ENCODE measurements at regions not wholly inside any gene's neighbourhood (a gene's known extent, or its start where the extent isn't known, plus 50 kb on each side); places are given as distances from the start of the nearest gene placed in this dataset.

- H3K36me3 ChIP-seq (ENCODE audit: low read depth, low read length) = no peaks in the 10 kb centered on the region
- TF ChIP-seq EZH2phosphoT487 (IDR thresholded peaks at IDR 0.05; ENCODE audit: borderline replicate concordance, low read length) = no peak
- TF ChIP-seq EZH2 (IDR thresholded peaks at IDR 0.05; ENCODE audit: low read length, unreplicated experiment) = no peak
- TF ChIP-seq CTCF (conservative IDR thresholded peaks at IDR 0.05; ENCODE audit: low read depth, low read length) = no peak
- H3K27ac ChIP-seq (ENCODE audit: low read length) = no peak overlapping the region
- H4K20me1 ChIP-seq (ENCODE audit: low read length) = no peaks in the 10 kb centered on the region
- DNase-seq = no peak
- peaks cover 36% of the 10 kb centered on the region for H3K4me1 ChIP-seq (ENCODE audit: insufficient read depth, low read length)
- H3K27me3 ChIP-seq (ENCODE audit: low read length) = no peaks in the 10 kb centered on the region
- H3K9me2 ChIP-seq (replicated peaks; ENCODE audit: low read length) = no peaks in the 10 kb centered on the region
- BruUV-seq (replicated peaks) = no TSS peak
- ChIA-PET POLR2A (ENCODE audit: unreplicated experiment) (no interaction called here), CTCF (no interaction called here)
- no peaks in the 10 kb centered on the region for H3K9me3 ChIP-seq (ENCODE audit: low read length)
- no peak for ATAC-seq
- H3F3A ChIP-seq (ENCODE audit: low read length, unreplicated experiment) = no peaks in the 10 kb centered on the region
- no peak overlapping the region for H3K4me2 ChIP-seq (ENCODE audit: low read length)
- no peak overlapping the region for H3K4me3 ChIP-seq (ENCODE audit: low read length)
- H3K79me2 ChIP-seq (ENCODE audit: low read length) = no peaks in the 10 kb centered on the region
- intact Hi-C loops (cut with micrococcal nuclease) = no loop called here
- H3K9ac ChIP-seq (ENCODE audit: low read length) = no peak overlapping the region
- H2AFZ ChIP-seq (ENCODE audit: low read length) = no peak overlapping the region
Measured at GRCh38 chr6:74250161-74250818, 554.3 kb downstream of the CD109 start.

GRCh38 chr6:74249658-74250057 is 553.7 kb downstream of the CD109 start:
- Histone ChIP-seq H3K9me3 (ENCODE audit: low read length) (no peaks in the 10 kb centered on the region), H3K27ac (ENCODE audit: low read length) (no peak overlapping the region), H3K79me2 (ENCODE audit: low read length) (no peaks in the 10 kb centered on the region), H4K20me1 (ENCODE audit: low read length) (no peaks in the 10 kb centered on the region), H3K4me3 (ENCODE audit: low read length) (no peak overlapping the region), H3K9me2 (replicated peaks; ENCODE audit: low read length) (no peaks in the 10 kb centered on the region), H3K9ac (ENCODE audit: low read length) (no peak overlapping the region), H3K4me1 (ENCODE audit: insufficient read depth, low read length) (peaks cover 36% of the 10 kb centered on the region), H3F3A (ENCODE audit: low read length, unreplicated experiment) (no peaks in the 10 kb centered on the region), H3K27me3 (ENCODE audit: low read length) (no peaks in the 10 kb centered on the region), H3K4me2 (ENCODE audit: low read length) (no peak overlapping the region), H3K36me3 (ENCODE audit: low read depth, low read length) (no peaks in the 10 kb centered on the region), H2AFZ (ENCODE audit: low read length) (no peak overlapping the region)
- ChIA-PET CTCF (no interaction called here), POLR2A (ENCODE audit: unreplicated experiment) (no interaction called here)
- DNase-seq (peak; percentile 25), ATAC-seq (peak; percentile 18; the same call in 1 of the 2 replicates)
- BruUV-seq (replicated peaks) = no TSS peak
- TF ChIP-seq EZH2phosphoT487 (IDR thresholded peaks at IDR 0.05; ENCODE audit: borderline replicate concordance, low read length) (no peak), CTCF (conservative IDR thresholded peaks at IDR 0.05; ENCODE audit: low read depth, low read length) (no peak), EZH2 (IDR thresholded peaks at IDR 0.05; ENCODE audit: low read length, unreplicated experiment) (no peak)
- intact Hi-C loops (cut with micrococcal nuclease) = no loop called here

GRCh38 chr6:74248966-74249365 is 553.0 kb downstream of the CD109 start:
- no TSS peak for BruUV-seq (replicated peaks)
- H3K9me2 ChIP-seq (replicated peaks; ENCODE audit: low read length) = no peaks in the 10 kb centered on the region
- H3F3A ChIP-seq (ENCODE audit: low read length, unreplicated experiment) = no peaks in the 10 kb centered on the region
- no peaks in the 10 kb centered on the region for H3K27me3 ChIP-seq (ENCODE audit: low read length)
- no peaks in the 10 kb centered on the region for H3K9me3 ChIP-seq (ENCODE audit: low read length)
- DNase-seq (peak; percentile 19), ATAC-seq (no peak)
- intact Hi-C loops (cut with micrococcal nuclease) = no loop called here
- H3K9ac ChIP-seq (ENCODE audit: low read length) = no peak overlapping the region
- TF ChIP-seq CTCF (conservative IDR thresholded peaks at IDR 0.05; ENCODE audit: low read depth, low read length) = no peak
- TF ChIP-seq EZH2 (IDR thresholded peaks at IDR 0.05; ENCODE audit: low read length, unreplicated experiment) = no peak
- ChIA-PET CTCF (no interaction called here), POLR2A (ENCODE audit: unreplicated experiment) (no interaction called here)
- H3K27ac ChIP-seq (ENCODE audit: low read length) = no peak overlapping the region; the same call in 1 of the 2 replicates
- H3K36me3 ChIP-seq (ENCODE audit: low read depth, low read length) = no peaks in the 10 kb centered on the region
- H3K4me1 ChIP-seq (ENCODE audit: insufficient read depth, low read length) = peaks cover 36% of the 10 kb centered on the region
- H3K4me3 ChIP-seq (ENCODE audit: low read length) = no peak overlapping the region
- no peaks in the 10 kb centered on the region for H3K79me2 ChIP-seq (ENCODE audit: low read length)
- H4K20me1 ChIP-seq (ENCODE audit: low read length) = no peaks in the 10 kb centered on the region
- H2AFZ ChIP-seq (ENCODE audit: low read length) = no peak overlapping the region
- peak overlapping the region; percentile 19; the same call in 1 of the 2 replicates for H3K4me2 ChIP-seq (ENCODE audit: low read length)
